Endothelial cell of umbilical vein (primary cell): ENCODE measurements at regions not wholly inside any gene's neighbourhood (a gene's known extent, or its start where the extent isn't known, plus 50 kb on each side); places are given as distances from the start of the nearest gene placed in this dataset.

Experiments
- BruUV-seq: library from RNA; stranded (reverse); fragments of 400-500 nt; replicated peaks from 2 replicates; lab custom pipeline; 2021; lab: Mats Ljungman, UMichigan
- CTCF ChIA-PET: fragments of 300-600, 350-600 bp; sonication (Branson Sonifier 250); formaldehyde crosslinking; loops from one replicate; lab custom pipeline; 2021; ENCODE audit warnings: antibody characterized with exemption, inconsistent platforms; lab: Charles Lee
- POLR2A ChIA-PET: fragments of 300-600, 350-600 bp; sonication (Branson Sonifier 250); formaldehyde crosslinking; loops from one replicate; lab custom pipeline; 2021; ENCODE audit warnings: antibody characterized with exemption, inconsistent platforms; lab: Charles Lee
- DNase-seq: peaks from one replicate; pipeline ENCODE4 v3.0.0-alpha.2; 2011; ENCODE audit warnings: low read depth, low spot score
- FAIRE-seq: peaks from 2 replicates; lab custom pipeline; 2011; peaks lifted over from hg19 to GRCh38; lab: Jason Lieb, UNC
- H2AFZ ChIP-seq: 2 replicates; pipeline ENCODE4 v1.6.0; 2012; ENCODE audit warnings: low read depth, low read length, control low read depth, inconsistent platforms
- H3K27ac ChIP-seq: 2 replicates; pipeline ENCODE4 v1.5.1; 2011; ENCODE audit warnings: low read depth, mild to moderate bottlenecking, control low read depth, low read length, moderate library complexity; ENCODE audit not compliant: insufficient read depth
- H3K27me3 ChIP-seq, 2 experiments: 2 replicates each; pipeline versions ENCODE4 v1.6.0 to v1.6.1; 2011; ENCODE audit warnings: low read length in 2 of 2, mixed read lengths in 1 of 2; ENCODE audit not compliant: control insufficient read depth in 2 of 2, insufficient read depth in 2 of 2
- H3K36me3 ChIP-seq, 2 experiments: 2 replicates in 1 of 2; 3 replicates in 1 of 2; pipeline ENCODE4 v1.5.1; 2011; ENCODE audit warnings: low read length in 2 of 2, mild to moderate bottlenecking in 1 of 2, moderate library complexity in 1 of 2; ENCODE audit not compliant: control insufficient read depth in 2 of 2, insufficient read depth in 2 of 2; ENCODE audit errors: extremely low read depth in 1 of 2
- H3K4me1 ChIP-seq: 3 replicates; pipeline ENCODE4 v1.5.1; 2011; ENCODE audit warnings: mild to moderate bottlenecking, low read length; ENCODE audit not compliant: control insufficient read depth, insufficient read depth; ENCODE audit errors: extremely low read depth
- H3K4me2 ChIP-seq: 2 replicates; pipeline ENCODE4 v1.6.1; 2011; ENCODE audit warnings: low read length, control low read depth, mixed read lengths; ENCODE audit not compliant: insufficient read depth
- H3K4me3 ChIP-seq, 3 experiments: fragments of 200-600 bp in 1 of 3; sonication (generic), shearing (Covaris generic) in 1 of 3; replicated peaks in 1 of 3; 2 replicates each; pipeline ENCODE4 v1.5.1; 2011 to 2016; ENCODE audit warnings: control low read depth in 3 of 3, low read length in 3 of 3, mild to moderate bottlenecking in 2 of 3, inconsistent platforms in 1 of 3, low read depth in 1 of 3, moderate library complexity in 1 of 3; ENCODE audit not compliant: insufficient read depth in 1 of 3
- H3K79me2 ChIP-seq: 2 replicates; pipeline ENCODE4 v1.6.0; 2012; ENCODE audit warnings: low read length, inconsistent platforms; ENCODE audit not compliant: control insufficient read depth, insufficient read depth
- H3K9ac ChIP-seq: replicated peaks from 2 replicates; pipeline ENCODE3; 2011; ENCODE audit warnings: low read length, control low read depth; ENCODE audit not compliant: insufficient read depth; ENCODE audit errors: extremely low read depth
- H3K9me1 ChIP-seq: replicated peaks from 3 replicates; pipeline ENCODE4 v1.6.0; 2011; ENCODE audit warnings: mild to moderate bottlenecking, low read length; ENCODE audit not compliant: control insufficient read depth, insufficient read depth; ENCODE audit errors: extremely low read depth
- H3K9me3 ChIP-seq: replicated peaks from 2 replicates; pipeline ENCODE4 v1.5.1; 2012; ENCODE audit warnings: low read length, inconsistent platforms; ENCODE audit not compliant: control insufficient read depth, insufficient read depth
- H4K20me1 ChIP-seq: replicated peaks from 2 replicates; pipeline ENCODE3; 2011; ENCODE audit warnings: mild to moderate bottlenecking, low read length; ENCODE audit not compliant: control insufficient read depth, insufficient read depth; ENCODE audit errors: extremely low read depth
- CTCF ChIP-seq, 2 donors: IDR thresholded peaks; 1 replicate in 1 of 2; 2 replicates in 1 of 2; pipeline ENCODE4 v1.5.1; 2011; ENCODE audit warnings: low read length in 2 of 2, mild to moderate bottlenecking in 2 of 2, moderate library complexity in 2 of 2, control low read depth in 1 of 2, inconsistent platforms in 1 of 2, low read depth in 1 of 2; ENCODE audit not compliant: insufficient read depth in 1 of 2; ENCODE audit errors: extremely low read depth in 1 of 2
- EZH2 ChIP-seq: IDR thresholded peaks from 2 replicates; pipeline ENCODE4 v1.6.1; 2012; ENCODE audit warnings: borderline replicate concordance, low read depth, mild to moderate bottlenecking, moderate library complexity, low read length, inconsistent platforms; ENCODE audit not compliant: severe bottlenecking
- FOS ChIP-seq: IDR thresholded peaks from 2 replicates; pipeline ENCODE4 v1.6.1; 2011; ENCODE audit warnings: mild to moderate bottlenecking, low read length, moderate library complexity, borderline replicate concordance; ENCODE audit not compliant: insufficient read depth
- GATA2 ChIP-seq: IDR thresholded peaks from 2 replicates; pipeline ENCODE4 v1.7.0; 2011; ENCODE audit warnings: low read depth, mild to moderate bottlenecking, moderate library complexity, mixed read lengths, low read length; ENCODE audit not compliant: insufficient read length, insufficient read depth
- JUN ChIP-seq: IDR thresholded peaks from 2 replicates; pipeline ENCODE4 v1.6.1; 2011; ENCODE audit warnings: borderline replicate concordance, low read depth; ENCODE audit not compliant: insufficient read length, insufficient read depth
- MAX ChIP-seq: IDR thresholded peaks from 2 replicates; pipeline ENCODE4 v1.6.1; 2011; ENCODE audit not compliant: insufficient read depth, insufficient read length
- MYC ChIP-seq: IDR thresholded peaks from one replicate; pipeline ENCODE4 v1.6.1; 2011; ENCODE audit warnings: mild to moderate bottlenecking, low read depth, low read length
- POLR2A ChIP-seq: IDR thresholded peaks from 2 replicates; pipeline ENCODE4 v1.6.1; 2012; ENCODE audit warnings: low read depth, mild to moderate bottlenecking, control low read depth, low read length
- POLR2AphosphoS5 ChIP-seq: IDR thresholded peaks from 2 replicates; pipeline ENCODE4 v1.6.1; 2012; ENCODE audit warnings: low read depth, mild to moderate bottlenecking, control low read depth, low read length, moderate library complexity; ENCODE audit not compliant: insufficient read depth
- dilution Hi-C: fragments of 300-500 bp; cut with MboI; formaldehyde crosslinking; loops from one replicate; pipeline ENCODE4 v1.15.0; 2019; ENCODE audit warnings: low sequenced_read_pairs; ENCODE audit not compliant: extremely low pct_ligation_motif_present
- intact Hi-C: fragments of 100-400 bp; cut with micrococcal nuclease; formaldehyde crosslinking; loops from one replicate; pipeline ENCODE4 v1.10.0; 2022

GRCh38 chr6:1146500-1146899, 165.4 kb upstream of the FOXQ1 start:
- H3K9me3 ChIP-seq = no peaks in the 10 kb centered on the region
- no peaks in the 10 kb centered on the region for H4K20me1 ChIP-seq
- TF ChIP-seq CTCF (IDR thresholded peaks at IDR 0.05; ENCODE audit: extremely low read depth in 1 of 2, insufficient read depth in 1 of 2, low read depth in 1 of 2, low read length in 2 of 2) (no peak), FOS (no peak), MAX (no peak), POLR2A (no peak), GATA2 (no peak), JUN (no peak), MYC (no peak), POLR2AphosphoS5 (no peak), EZH2 (no peak)
- H3K4me3 ChIP-seq = no peak overlapping the region
- no peaks in the 10 kb centered on the region for H3K9me1 ChIP-seq
- H3K9ac ChIP-seq = no peak overlapping the region
- H3K4me1 ChIP-seq = no peaks in the 10 kb centered on the region
- ChIA-PET CTCF (no interaction called here), POLR2A (no interaction called here)
- H3K36me3 ChIP-seq = no peaks in the 10 kb centered on the region
- H3K27ac ChIP-seq = no peak overlapping the region
- dilution Hi-C loops = no loop called here
- no peak overlapping the region for H3K4me2 ChIP-seq
- intact Hi-C loops = no loop called here
- no peaks in the 10 kb centered on the region for H3K79me2 ChIP-seq
- no TSS peak for BruUV-seq
- no peaks in the 10 kb centered on the region for H3K27me3 ChIP-seq
- H2AFZ ChIP-seq = no peak overlapping the region
- FAIRE-seq (no peak), DNase-seq (no peak)
